ENCODE measurements at regions not wholly inside any gene's neighbourhood (a gene's known extent, or its start where the extent isn't known, plus 50 kb on each side); places are given as distances from the start of the nearest gene placed in this dataset.
"Not testable (repeated sequence)": the region's sequence is repeated elsewhere in the genome, so short reads cannot be mapped to it uniquely, and the experiment has no call there.

GRCh38 chr13:50468849-50469669, 374.4 kb downstream of the DLEU7 start:
- TF ChIP-seq POLR2A (IDR thresholded peaks at IDR 0.05) (no peak), POLR2AphosphoS5 (IDR thresholded peaks at IDR 0.05) (no peak), CTCF (IDR thresholded peaks at IDR 0.05) (no peak), EP300 (IDR thresholded peaks at IDR 0.05; ENCODE audit: low read depth) (no peak)
- intact Hi-C loops (cut with DNase I; ENCODE audit: low total_unique reads) = no loop called here
- Histone ChIP-seq H3K27me3 (no peaks in the 10 kb centered on the region), H3K9me3 (no peaks in the 10 kb centered on the region), H3K36me3 (no peaks in the 10 kb centered on the region), H3K27ac (no peak overlapping the region), H3K4me3 (no peak overlapping the region), H3K4me1 (no peaks in the 10 kb centered on the region)
- 78 to 86% methylated on average over 11 to 13 of the region's 13 CpGs for WGBS, 2 donors (ENCODE audit: low coverage in 1 of 2)
- in situ Hi-C loops (cut with MboI; ENCODE audit: low pct_ligation_motif_present in 1 of 4, low pct_unique_long_range_greater_than_20kb in 1 of 4, low sequenced_read_pairs in 3 of 4) = no loop called here
- DNase-seq = no peak

- H3K9me3 ChIP-seq; in situ Hi-C loops (cut with MboI; ENCODE audit: low pct_ligation_motif_present in 1 of 4, low pct_unique_long_range_greater_than_20kb in 1 of 4, low sequenced_read_pairs in 3 of 4); H3K36me3 ChIP-seq; H3K4me1 ChIP-seq; H3K27me3 ChIP-seq; intact Hi-C loops (cut with DNase I; ENCODE audit: low total_unique reads); DNase-seq; H3K27ac ChIP-seq; H3K4me3 ChIP-seq: not testable (repeated sequence)
- WGBS, 2 donors (ENCODE audit: low coverage in 1 of 2) = 91% methylated on average over 3 of the region's 3 CpGs; no CpG with 5 or more reads in 1 of the 2 donors
Measured at GRCh38 chr13:50473050-50473449, 370.4 kb downstream of the DLEU7 start.

GRCh38 chr13:50474088-50474662, 369.3 kb downstream of the DLEU7 start:
- Histone ChIP-seq H3K4me3 (no peak overlapping the region), H3K27ac (no peak overlapping the region), H3K4me1 (no peaks in the 10 kb centered on the region), H3K9me3 (no peaks in the 10 kb centered on the region), H3K36me3 (no peaks in the 10 kb centered on the region), H3K27me3 (no peaks in the 10 kb centered on the region)
- DNase-seq = no peak
- intact Hi-C loops (cut with DNase I; ENCODE audit: low total_unique reads) (no loop called here), in situ Hi-C loops (cut with MboI; ENCODE audit: low pct_ligation_motif_present in 1 of 4, low pct_unique_long_range_greater_than_20kb in 1 of 4, low sequenced_read_pairs in 3 of 4) (no loop called here)
- 84 to 100% methylated on average over 2 of the region's 2 CpGs for WGBS, 2 donors (ENCODE audit: low coverage in 1 of 2)
- TF ChIP-seq POLR2AphosphoS5 (IDR thresholded peaks at IDR 0.05) (no peak), EP300 (IDR thresholded peaks at IDR 0.05; ENCODE audit: low read depth) (no peak), POLR2A (IDR thresholded peaks at IDR 0.05) (no peak), CTCF (IDR thresholded peaks at IDR 0.05) (no peak)

- no peak overlapping the region for H3K4me3 ChIP-seq
- H3K4me1 ChIP-seq = no peaks in the 10 kb centered on the region
- no peak for DNase-seq
- no peaks in the 10 kb centered on the region for H3K36me3 ChIP-seq
- 69 to 77% methylated on average over 5 of the region's 5 CpGs for WGBS, 2 donors (ENCODE audit: low coverage in 1 of 2)
- in situ Hi-C loops (cut with MboI; ENCODE audit: low pct_ligation_motif_present in 1 of 4, low pct_unique_long_range_greater_than_20kb in 1 of 4, low sequenced_read_pairs in 3 of 4) (no loop called here), intact Hi-C loops (cut with DNase I; ENCODE audit: low total_unique reads) (no loop called here)
- no peak overlapping the region for H3K27ac ChIP-seq
- H3K9me3 ChIP-seq = no peaks in the 10 kb centered on the region
- TF ChIP-seq CTCF (IDR thresholded peaks at IDR 0.05) (no peak), POLR2A (IDR thresholded peaks at IDR 0.05) (no peak), EP300 (IDR thresholded peaks at IDR 0.05; ENCODE audit: low read depth) (no peak), POLR2AphosphoS5 (IDR thresholded peaks at IDR 0.05) (no peak)
- H3K27me3 ChIP-seq = no peaks in the 10 kb centered on the region
Measured at GRCh38 chr13:50476577-50477285, 366.8 kb downstream of the DLEU7 start.

Measured in transverse colon (tissue), 4 donors.